ENCODE measurements at regions not wholly inside any gene's neighbourhood (a gene's known extent, or its start where the extent isn't known, plus 50 kb on each side); places are given as distances from the start of the nearest gene placed in this dataset.

DNA sequence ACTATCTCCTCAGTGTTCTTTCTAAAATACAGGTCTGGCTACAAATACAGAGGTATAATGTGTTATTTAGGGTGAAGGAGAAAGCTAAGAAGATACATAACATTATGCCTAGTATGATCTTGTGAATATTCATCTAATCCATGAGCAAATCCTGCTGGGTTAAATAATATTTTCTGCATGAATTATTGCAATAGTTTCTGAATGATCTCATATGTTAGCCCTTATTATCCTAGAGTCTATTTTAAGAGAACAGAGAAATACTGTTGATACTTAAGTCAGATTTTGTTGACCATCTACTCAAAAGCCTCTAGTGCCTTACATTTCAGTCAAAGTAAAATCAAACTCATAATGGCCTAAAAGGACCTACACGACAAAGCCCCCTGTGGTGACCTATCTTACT, 382.3 kb downstream of the FIGN start:
- no peaks in the 10 kb centered on the region for H3K36me3 Mint-ChIP-seq
- H3K27me3 ChIP-seq (ENCODE audit: control insufficient read depth in 2 of 2, insufficient read depth in 2 of 2, low read length in 2 of 2) = no peaks in the 10 kb centered on the region
- intact Hi-C loops (cut with micrococcal nuclease) = no loop called here
- no peaks in the 10 kb centered on the region for H3K36me3 ChIP-seq (replicated peaks in 1 of 2; ENCODE audit: control insufficient read depth in 1 of 2, insufficient read depth in 2 of 2, low read length in 2 of 2)
- peaks cover 0 to 3% (median 1%) of the 10 kb centered on the region in 7 donors for H3K9me3 Mint-ChIP-seq
- no peak overlapping the region for H3K9ac ChIP-seq (ENCODE audit: insufficient read depth, low read length, poor library complexity, severe bottlenecking)
- no peaks in the 10 kb centered on the region for H3K9me3 ChIP-seq (replicated peaks in 1 of 2; ENCODE audit: control insufficient read depth in 1 of 2, insufficient read depth in 1 of 2, low read length in 2 of 2)
- no peaks in the 10 kb centered on the region for H4K20me1 ChIP-seq (ENCODE audit: insufficient read depth, low read length)
- H3K79me2 ChIP-seq (ENCODE audit: insufficient read depth, low read length) = no peaks in the 10 kb centered on the region
- no peak overlapping the region for H3K4me3 ChIP-seq (replicated peaks in 1 of 3; ENCODE audit: low read depth in 2 of 3, low read length in 3 of 3)
- no peak overlapping the region for H3K4me2 ChIP-seq (replicated peaks; ENCODE audit: extremely low read depth, low read length, poor library complexity, severe bottlenecking)
- TF ChIP-seq, protein P1, sequence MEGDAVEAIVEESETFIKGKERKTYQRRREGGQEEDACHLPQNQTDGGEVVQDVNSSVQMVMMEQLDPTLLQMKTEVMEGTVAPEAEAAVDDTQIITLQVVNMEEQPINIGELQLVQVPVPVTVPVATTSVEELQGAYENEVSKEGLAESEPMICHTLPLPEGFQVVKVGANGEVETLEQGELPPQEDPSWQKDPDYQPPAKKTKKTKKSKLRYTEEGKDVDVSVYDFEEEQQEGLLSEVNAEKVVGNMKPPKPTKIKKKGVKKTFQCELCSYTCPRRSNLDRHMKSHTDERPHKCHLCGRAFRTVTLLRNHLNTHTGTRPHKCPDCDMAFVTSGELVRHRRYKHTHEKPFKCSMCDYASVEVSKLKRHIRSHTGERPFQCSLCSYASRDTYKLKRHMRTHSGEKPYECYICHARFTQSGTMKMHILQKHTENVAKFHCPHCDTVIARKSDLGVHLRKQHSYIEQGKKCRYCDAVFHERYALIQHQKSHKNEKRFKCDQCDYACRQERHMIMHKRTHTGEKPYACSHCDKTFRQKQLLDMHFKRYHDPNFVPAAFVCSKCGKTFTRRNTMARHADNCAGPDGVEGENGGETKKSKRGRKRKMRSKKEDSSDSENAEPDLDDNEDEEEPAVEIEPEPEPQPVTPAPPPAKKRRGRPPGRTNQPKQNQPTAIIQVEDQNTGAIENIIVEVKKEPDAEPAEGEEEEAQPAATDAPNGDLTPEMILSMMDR (IDR thresholded peaks at IDR 0.05) = no peak
- no CpG with 5 or more reads among the region's 1 CpG for WGBS (ENCODE audit: insufficient coverage)
- no peaks in the 10 kb centered on the region for H3K27me3 Mint-ChIP-seq (ENCODE audit: low read depth in 3 of 3)
- no peak overlapping the region for H3K4me3 Mint-ChIP-seq
- no peak overlapping the region for H3K27ac Mint-ChIP-seq
- peaks cover 2 to 5% of the 10 kb centered on the region in 2 donors for H3K4me1 ChIP-seq (ENCODE audit: control insufficient read depth in 1 of 2, insufficient read depth in 2 of 2, low read length in 2 of 2)
- peaks cover 7% of the 10 kb centered on the region for H3K4me1 Mint-ChIP-seq
- DNase-seq = no peak
- H3K27ac ChIP-seq (ENCODE audit: low read depth in 1 of 2, low read length in 2 of 2) = no peak overlapping the region
- H2AFZ ChIP-seq (ENCODE audit: insufficient read depth, low read depth, low read length, poor library complexity, severe bottlenecking) = no peak overlapping the region

- Histone ChIP-seq H3K9me3 (replicated peaks in 1 of 2; ENCODE audit: control insufficient read depth in 1 of 2, insufficient read depth in 1 of 2, low read length in 2 of 2) (no peaks in the 10 kb centered on the region), H3K4me3 (replicated peaks in 1 of 3; ENCODE audit: low read depth in 2 of 3, low read length in 3 of 3) (no peak overlapping the region), H4K20me1 (ENCODE audit: insufficient read depth, low read length) (no peaks in the 10 kb centered on the region), H3K27ac (ENCODE audit: low read depth in 1 of 2, low read length in 2 of 2) (no peak overlapping the region), H3K79me2 (ENCODE audit: insufficient read depth, low read length) (no peaks in the 10 kb centered on the region), H3K9ac (ENCODE audit: insufficient read depth, low read length, poor library complexity, severe bottlenecking) (no peak overlapping the region), H3K4me1 (ENCODE audit: control insufficient read depth in 1 of 2, insufficient read depth in 2 of 2, low read length in 2 of 2) (peaks cover 13% of the 10 kb centered on the region in 2 donors), H3K36me3 (replicated peaks in 1 of 2; ENCODE audit: control insufficient read depth in 1 of 2, insufficient read depth in 2 of 2, low read length in 2 of 2) (no peaks in the 10 kb centered on the region), H3K27me3 (ENCODE audit: control insufficient read depth in 2 of 2, insufficient read depth in 2 of 2, low read length in 2 of 2) (no peaks in the 10 kb centered on the region), H2AFZ (ENCODE audit: insufficient read depth, low read depth, low read length, poor library complexity, severe bottlenecking) (no peak overlapping the region), H3K4me2 (replicated peaks; ENCODE audit: extremely low read depth, low read length, poor library complexity, severe bottlenecking) (no peak overlapping the region)
- intact Hi-C loops (cut with micrococcal nuclease) = no loop called here
- Mint-ChIP-seq H3K27ac (no peak overlapping the region), H3K4me1 (peaks cover 17% of the 10 kb centered on the region), H3K9me3 (peaks cover 0 to 9% (median 4%) of the 10 kb centered on the region in 7 donors), H3K36me3 (no peaks in the 10 kb centered on the region), H3K27me3 (ENCODE audit: low read depth in 3 of 3) (no peaks in the 10 kb centered on the region), H3K4me3 (no peak overlapping the region)
- TF ChIP-seq, protein P1 (IDR thresholded peaks at IDR 0.05) = no peak
- no CpG with 5 or more reads among the region's 2 CpGs for WGBS (ENCODE audit: insufficient coverage)
- no peak for DNase-seq
These were observed 383.8 kb downstream of the FIGN start for GRCh38 chr2:163351966-163352365.

All from CD14-positive monocyte (primary cell).